ENCODE measurements at regions not wholly inside any gene's neighbourhood (a gene's known extent, or its start where the extent isn't known, plus 50 kb on each side); places are given as distances from the start of the nearest gene placed in this dataset.
"Not testable (repeated sequence)": the region's sequence is repeated elsewhere in the genome, so short reads cannot be mapped to it uniquely, and the experiment has no call there.

DNA sequence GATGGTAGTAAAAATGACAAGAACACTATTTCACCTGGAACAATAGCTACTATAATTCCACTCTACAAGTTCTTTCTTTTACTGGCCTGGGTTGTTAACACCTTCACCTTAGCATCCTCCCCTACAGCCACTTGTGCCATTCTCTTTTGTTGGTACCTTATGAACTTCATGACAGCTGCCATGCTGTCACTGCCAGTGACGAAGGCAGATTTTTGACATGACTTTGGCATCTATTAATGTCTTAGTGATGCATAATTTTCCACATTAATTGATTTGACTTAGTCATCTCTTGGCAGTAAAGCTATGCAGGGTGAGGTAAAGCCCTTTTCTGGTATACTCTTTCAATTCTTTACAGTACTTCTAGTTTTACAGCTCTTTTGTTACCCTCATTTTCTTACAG is 207.9 kb downstream of the TANC2 start:
- DNase-seq (ENCODE audit: low spot score): no peak

- DNase-seq (ENCODE audit: low spot score): no peak
Measured at GRCh38 chr17:63178530-63178929, 212.5 kb downstream of the TANC2 start.

DNA sequence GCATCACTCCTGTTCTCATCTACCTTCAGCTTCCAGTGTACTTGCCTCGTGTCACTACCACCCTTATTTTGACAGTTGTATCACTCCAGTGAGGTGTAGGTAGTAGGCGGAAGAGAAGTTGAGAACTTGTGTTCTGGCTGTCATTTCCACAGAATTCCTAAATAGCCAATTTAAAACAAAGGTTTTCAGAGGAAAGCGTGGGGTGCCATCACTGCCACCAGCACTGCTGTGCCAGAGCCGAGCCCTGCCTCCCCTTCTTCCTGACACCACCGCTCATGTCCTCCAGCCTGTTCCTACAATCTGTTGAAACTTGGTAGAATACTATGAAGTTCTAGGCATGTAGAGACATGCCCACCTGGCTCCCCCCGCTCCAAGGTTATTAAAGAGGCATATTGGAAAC is 215.8 kb downstream of the TANC2 start:
- no peak for DNase-seq (ENCODE audit: low spot score)

DNA sequence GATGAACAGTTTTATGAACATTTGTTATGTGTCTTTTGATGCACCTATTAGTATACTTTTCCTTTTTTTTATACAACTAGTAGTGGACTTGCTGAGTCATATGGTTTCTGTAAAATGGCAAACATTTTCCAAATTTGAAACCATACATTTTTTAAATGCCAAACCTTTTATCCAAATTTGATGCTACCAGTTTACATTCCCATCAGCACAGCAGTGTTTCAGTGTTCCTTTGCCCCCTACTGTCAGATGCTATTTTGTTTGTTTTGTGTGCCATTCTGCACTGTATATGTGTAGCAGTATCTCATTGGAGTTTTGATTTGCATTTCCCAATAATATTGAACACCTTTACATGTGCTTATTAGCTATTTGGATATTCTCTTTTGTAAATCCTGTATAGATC is 219.4 kb downstream of the TANC2 start:
- no peak for DNase-seq (ENCODE audit: low spot score)

DNA sequence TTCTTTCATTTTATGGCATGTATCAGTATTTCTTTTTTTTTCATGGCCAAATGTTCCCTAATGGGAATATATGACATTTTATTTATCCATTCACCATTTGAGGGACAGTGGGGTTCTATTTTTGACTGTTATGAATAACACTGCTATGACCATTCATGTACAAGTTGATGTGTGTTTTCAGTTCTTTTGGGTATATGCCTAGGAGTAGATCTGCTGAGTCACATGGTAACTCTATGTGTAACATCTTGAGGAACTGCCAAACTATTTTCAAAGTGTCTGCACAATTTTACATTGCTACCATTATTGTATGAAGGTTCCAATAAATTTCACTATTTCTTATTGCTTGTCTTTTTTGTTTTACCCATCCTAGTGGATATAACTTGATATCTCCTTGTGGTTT is 223.0 kb downstream of the TANC2 start:
- no peak for DNase-seq (ENCODE audit: low spot score)

GRCh38 chr17:63189930-63190329 is 223.9 kb downstream of the TANC2 start:
- DNase-seq (ENCODE audit: low spot score): no peak

- DNase-seq (ENCODE audit: low spot score): no peak
Measured at GRCh38 chr17:63190821-63191370, 224.9 kb downstream of the TANC2 start.

- no peak for DNase-seq (ENCODE audit: low spot score)
Measured at GRCh38 chr17:63191610-63192009, 225.6 kb downstream of the TANC2 start.

DNA sequence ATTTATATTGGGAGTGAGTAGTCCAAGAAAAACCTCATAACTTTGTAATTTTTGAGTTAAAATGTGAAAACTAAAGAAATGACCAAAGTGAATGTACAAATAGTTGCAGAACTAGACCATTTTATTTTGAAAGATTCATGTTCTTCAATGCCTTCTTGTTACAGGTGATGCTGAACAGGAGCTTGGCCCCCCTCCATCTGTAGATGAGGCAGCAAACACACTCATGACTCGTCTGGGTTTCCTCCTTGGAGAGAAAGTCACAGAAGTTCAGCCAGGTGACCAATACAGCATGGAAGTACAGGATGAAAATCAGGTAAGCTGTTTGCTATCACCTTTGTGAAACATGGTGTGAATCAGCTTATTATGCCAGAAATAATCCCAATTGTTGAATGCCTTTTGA is 227.8 kb downstream of the TANC2 start:
- no peak for DNase-seq (ENCODE audit: low spot score)

DNA sequence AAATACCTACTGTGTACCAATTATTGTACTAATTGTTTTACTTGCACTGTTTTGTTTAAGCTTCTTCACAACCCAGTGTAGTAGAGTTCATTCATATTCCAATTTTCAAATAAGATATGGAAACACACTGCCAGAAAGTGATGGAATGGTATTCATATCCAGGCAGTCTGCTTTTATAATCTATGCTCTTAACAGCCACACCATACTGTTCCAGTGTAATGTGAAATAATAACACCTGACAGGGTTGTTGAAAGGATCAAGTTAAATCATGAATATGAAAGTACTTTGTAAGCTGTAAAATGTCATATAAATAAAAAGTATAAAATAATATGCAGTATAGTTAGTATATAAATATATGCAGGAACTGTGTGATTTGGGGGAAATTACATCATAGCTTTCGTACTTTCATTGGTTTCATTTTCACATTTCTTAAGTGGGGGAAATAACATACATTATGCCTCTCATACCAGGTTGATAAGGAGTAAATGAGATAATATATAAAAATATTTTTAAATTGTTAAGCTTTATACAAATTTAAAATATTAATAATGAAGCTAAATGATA is 230.8 kb downstream of the TANC2 start:
- DNase-seq (ENCODE audit: low spot score): no peak

DNA sequence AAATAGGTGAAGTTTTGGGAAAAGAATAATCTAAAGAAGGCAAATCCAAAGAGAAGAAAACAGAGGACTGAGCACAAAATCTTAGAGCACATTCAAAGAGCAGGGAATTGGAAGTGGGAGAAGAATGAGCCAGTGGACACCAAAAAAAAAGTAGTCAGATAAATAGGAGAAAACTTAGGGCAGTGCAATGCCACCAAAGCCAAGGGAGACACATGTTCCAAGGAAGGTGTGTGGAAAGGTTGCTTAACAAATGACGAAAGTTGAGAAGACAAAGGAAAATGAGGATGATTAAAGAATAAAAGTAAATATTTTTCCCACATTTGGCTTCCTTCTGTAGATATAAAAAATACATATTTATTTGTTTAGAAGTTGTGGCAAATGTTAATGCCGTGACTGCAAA is 237.6 kb downstream of the TANC2 start:
- DNase-seq (ENCODE audit: low spot score): no peak

DNA sequence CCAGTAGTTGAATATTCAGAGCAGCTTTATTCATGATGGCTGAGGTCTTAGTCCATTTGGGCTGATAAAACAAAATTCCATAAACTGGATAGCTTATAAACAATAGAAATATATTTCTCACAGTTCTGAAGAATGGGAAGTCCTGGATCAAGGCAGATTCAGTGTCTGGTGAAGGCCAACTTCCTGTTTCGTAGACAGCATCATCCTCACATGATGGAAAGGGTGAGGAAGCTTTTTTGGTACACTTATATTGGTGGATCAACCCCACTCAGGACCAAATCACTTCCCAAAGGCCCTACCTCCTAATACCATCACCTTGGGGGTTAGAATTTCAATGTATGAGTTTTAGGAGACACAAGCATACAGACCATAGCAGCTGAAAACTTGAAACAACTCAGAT is 224.2 kb downstream of the CYB561 start:
- DNase-seq (ENCODE audit: low spot score): no peak

GRCh38 chr17:63222655-63223054 is 223.5 kb downstream of the CYB561 start:
- DNase-seq (ENCODE audit: low spot score): no peak

DNA sequence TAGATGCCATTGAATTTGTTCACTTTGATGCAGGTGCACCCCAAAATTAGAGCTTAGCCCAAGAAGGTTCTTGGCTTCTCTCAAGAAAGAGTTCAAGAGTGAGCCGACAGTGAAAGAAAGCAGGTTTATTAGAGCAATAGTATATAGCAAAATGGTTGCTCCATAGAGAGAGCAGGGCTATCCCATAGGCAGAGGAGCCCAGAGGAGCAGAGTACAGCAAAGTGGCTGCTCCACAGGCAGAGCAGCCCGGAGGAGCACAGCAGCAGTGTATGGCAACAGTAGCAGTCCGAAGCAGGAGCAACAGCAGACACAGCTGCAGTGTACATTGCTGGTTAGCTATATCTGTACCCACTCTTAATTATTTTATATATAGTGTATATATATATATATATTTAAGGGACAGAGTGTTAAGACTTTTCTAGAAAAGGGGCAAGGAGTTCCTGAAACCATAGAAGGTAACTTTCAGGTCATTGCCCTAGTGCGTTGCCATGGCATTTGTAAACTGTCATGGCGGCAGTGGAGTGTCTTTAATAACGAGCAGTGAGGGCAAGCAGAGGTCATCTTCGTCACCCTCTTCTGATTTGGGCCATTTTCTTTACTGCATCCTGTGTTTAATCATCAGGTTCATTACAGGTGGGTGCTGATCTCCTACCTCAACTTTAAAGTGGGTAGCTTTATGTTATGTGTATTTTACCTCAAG is 222.7 kb downstream of the CYB561 start:
- DNase-seq (ENCODE audit: low spot score): no peak

GRCh38 chr17:63224644-63225043 is 221.5 kb downstream of the CYB561 start:
- no peak for DNase-seq (ENCODE audit: low spot score)

GRCh38 chr17:63226720-63227119 is 219.4 kb downstream of the CYB561 start:
- DNase-seq (ENCODE audit: low spot score): not testable (repeated sequence)

GRCh38 chr17:63231015-63231620 is 215.0 kb downstream of the CYB561 start:
- not testable (repeated sequence) for DNase-seq (ENCODE audit: low spot score)

- no peak for DNase-seq (ENCODE audit: low spot score)
Measured at GRCh38 chr17:63232565-63233310, 213.4 kb downstream of the CYB561 start.

- DNase-seq (ENCODE audit: low spot score): no peak
Measured at GRCh38 chr17:63240106-63240505, 206.0 kb downstream of the CYB561 start.

GRCh38 chr17:63246344-63246743 is 199.8 kb downstream of the CYB561 start:
- no peak for DNase-seq (ENCODE audit: low spot score)

- no peak for DNase-seq (ENCODE audit: low spot score)
Measured at GRCh38 chr17:63247706-63248105, 198.4 kb downstream of the CYB561 start.

GRCh38 chr17:63249256-63250004 is 196.7 kb downstream of the CYB561 start:
- no peak for DNase-seq (ENCODE audit: low spot score)

All from hematopoietic multipotent progenitor cell treated with erythropoietin and hydrocortisone succinate and interleukin-3 and kit ligand, for 15 days (in vitro differentiated cells).